HG03045 (cell line): ENCODE measurements at regions not wholly inside any gene's neighbourhood (a gene's known extent, or its start where the extent isn't known, plus 50 kb on each side); places are given as distances from the start of the nearest gene placed in this dataset.

Experiments
- ATAC-seq: cut with Tn5 transposase; IDR thresholded peaks from one replicate; pipeline ENCODE4 v1.9.1; 2021; ENCODE audit warnings: mild to moderate bottlenecking, moderate library complexity; ENCODE audit not compliant: unreplicated experiment

GRCh38 chr9:118871531-118871930 lies 497.7 kb downstream of the BRINP1 start:
- no peak for ATAC-seq

DNA sequence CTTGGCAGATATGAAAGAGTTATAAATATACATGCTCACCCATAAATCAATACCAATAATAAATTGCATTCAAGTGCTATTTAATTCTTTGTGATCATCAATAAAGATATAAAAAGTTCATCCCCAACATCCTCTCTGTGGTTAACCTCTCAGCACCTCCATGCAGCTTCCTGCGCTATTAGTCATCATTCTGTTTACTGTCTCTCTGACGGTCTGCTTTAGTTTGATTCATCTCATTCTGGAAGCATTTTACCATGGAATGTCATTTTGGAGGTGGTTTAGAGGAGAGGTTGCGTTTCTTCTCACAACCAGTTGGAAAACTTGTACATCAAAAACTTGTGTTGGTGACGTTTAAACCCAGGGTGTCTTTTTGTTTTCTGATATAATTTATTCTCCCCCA lies 486.6 kb downstream of the BRINP1 start:
- ATAC-seq: no peak

DNA sequence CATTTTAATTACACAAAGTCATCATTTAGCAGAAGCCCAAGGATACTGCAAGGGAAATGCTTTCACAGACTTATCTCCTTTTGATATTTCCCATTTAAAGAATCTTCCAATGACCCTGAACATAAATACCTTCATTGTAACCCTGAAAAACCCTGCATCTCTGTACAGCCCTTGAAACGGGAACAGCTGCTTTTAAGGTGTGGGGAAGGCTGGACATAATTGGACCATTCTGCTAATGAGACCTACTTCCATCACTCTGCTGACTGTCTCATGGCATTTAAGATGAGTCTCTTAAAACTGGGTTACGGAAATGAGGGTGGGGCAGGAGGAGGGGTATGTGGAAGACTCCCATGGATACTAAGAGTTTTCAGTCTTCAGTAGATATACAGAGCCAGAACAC lies 485.8 kb downstream of the BRINP1 start:
- no peak for ATAC-seq

GRCh38 chr9:118891213-118891612 lies 478.0 kb downstream of the BRINP1 start:
- ATAC-seq: no peak

DNA sequence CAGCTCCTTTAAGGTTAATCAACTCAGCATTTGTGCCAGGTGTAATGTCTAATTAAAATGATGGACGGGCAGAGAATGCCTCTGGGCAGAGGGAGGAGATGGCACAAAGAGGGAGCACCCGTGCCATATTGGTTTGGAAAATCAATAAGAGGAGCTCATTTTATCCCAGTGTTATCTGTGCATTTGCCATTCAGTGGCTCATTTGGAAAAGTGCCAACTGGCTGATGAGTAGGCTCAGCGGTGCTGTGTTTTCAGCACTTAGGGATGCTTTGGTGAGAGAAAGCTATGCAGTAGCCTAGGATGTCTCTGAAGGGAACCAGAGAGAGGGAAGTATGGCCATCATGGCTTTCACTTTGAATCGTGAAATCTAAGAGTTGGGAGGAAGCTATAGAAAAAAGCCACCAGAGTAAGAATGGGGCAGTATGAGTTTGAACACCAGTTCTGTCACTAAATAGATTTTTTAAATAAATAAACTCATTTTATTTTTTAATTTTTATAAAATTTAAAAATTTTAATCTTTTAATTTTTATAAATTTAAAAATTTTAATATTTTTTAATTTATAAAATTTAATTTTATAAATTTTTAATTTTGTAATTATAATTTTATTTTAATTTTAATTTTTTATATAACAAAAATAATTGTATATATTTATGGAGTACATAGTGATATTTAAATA lies 472.8 kb downstream of the BRINP1 start:
- no peak for ATAC-seq

- ATAC-seq: no peak
Measured at GRCh38 chr9:118918180-118918579, 451.1 kb downstream of the BRINP1 start.

DNA sequence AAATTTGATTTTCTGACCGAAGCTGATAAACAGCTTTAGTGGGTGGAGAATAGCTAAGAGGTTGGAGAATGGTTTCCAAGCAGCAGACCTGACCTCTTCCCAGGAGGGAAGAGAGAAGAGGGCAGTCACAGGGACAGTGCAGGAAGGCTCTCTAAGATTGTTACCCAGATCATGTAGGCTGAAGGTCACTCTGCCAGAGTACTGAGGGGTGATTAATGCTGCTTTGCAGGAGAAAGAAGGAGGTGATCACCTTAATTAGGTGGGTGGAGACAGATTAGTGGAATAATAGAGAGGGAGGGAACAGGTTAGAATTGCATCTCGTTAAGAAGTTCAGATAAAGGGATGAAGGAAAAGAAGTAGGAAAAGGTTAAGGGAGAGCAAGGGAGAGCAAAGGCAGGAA lies 440.5 kb downstream of the BRINP1 start:
- no peak for ATAC-seq

DNA sequence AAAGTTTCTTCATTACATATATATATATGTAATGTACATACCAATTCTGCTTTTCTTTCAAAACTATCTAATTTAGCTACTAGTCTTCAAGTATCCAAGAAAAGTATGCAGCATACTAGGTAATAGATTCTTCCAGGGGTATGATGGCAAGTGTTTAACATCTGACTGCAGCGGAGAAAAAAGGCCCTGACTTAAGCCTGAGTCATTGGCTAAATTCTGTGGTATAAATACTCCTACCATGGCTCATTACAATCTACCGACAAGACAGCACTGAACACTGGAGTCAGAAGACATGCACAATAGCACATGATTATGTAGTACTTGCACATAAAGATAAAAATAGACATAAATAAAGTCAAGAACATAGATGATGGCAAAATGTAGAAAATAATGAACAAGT lies 439.9 kb downstream of the BRINP1 start:
- no peak for ATAC-seq

DNA sequence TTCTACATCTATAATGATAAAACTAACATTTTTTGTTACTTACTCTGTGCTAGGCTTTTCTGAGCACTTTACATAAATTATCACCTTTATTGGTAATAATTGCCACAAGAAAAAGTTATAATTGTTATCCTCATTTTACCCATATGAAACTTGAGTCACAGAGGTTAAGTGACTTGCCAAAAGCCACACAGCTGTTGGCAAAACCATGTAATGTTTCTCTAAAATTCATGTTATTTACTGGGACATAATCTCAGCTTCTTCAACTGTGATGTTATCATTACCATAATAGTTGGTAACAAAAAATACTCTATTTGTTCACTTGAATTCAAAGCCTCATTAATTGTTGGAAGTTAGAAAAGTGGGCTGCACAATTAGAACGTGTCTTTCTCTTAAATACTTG lies 437.3 kb downstream of the BRINP1 start:
- no peak for ATAC-seq

DNA sequence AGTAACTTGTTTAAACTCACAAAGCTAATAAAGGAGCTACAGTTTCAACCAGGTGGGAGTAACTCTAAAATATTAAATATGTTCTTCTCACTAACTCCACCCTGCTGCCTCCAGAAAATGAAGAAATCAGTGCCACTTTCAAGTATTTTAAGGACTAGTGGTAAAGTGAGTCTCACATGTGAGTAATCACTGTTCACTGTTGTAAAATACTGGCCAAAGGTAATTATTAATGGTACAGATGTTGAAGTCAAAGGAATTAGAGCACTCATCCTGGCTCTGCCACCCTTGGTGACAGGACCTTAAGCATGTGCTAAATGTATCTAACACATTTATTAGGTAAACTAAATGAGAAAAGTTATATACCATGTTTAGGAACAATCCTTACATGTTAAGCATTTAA lies 430.7 kb downstream of the BRINP1 start:
- no peak for ATAC-seq

DNA sequence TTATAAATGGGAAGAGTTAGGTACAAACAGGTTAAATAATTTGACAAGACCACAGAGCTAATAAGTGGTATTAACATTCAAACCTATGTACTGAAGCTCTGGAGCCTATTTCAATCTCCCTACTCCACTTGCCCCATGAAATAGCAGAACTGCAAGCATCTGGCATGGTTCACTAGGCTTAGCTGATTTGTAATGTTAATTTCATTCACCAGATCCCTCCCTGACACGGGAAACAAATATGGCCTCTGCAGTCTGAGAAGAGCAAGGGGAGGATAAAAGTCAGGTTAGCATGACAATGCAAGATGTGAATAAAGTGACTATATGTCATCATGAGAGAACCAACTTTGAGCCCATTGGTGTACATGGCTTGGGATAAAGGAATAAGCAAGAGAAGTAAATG lies 428.8 kb downstream of the BRINP1 start:
- no peak for ATAC-seq

- no peak for ATAC-seq
Measured at GRCh38 chr9:118946669-118947068, 422.6 kb downstream of the BRINP1 start.

DNA sequence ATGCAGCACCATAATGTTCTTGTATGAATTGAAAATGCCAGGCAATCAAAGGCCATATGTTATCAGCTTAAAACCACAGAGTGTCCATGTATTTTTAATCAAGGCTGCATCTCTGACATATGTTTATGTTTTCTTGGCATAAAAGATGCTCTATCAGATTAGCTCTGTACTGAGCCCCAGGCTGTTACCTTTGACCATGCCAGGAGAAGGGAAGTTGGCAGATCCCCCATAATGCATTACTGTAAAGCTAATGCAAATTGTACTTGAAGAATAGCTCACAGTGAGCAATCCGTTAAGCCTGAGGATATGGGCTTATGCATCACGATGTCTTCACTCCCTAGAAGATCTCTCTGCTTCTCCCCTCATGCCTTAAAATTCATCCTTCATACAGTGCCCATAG lies 414.4 kb downstream of the BRINP1 start:
- no peak for ATAC-seq

- ATAC-seq: no peak
Measured at GRCh38 chr9:118957585-118957984, 411.6 kb downstream of the BRINP1 start.

DNA sequence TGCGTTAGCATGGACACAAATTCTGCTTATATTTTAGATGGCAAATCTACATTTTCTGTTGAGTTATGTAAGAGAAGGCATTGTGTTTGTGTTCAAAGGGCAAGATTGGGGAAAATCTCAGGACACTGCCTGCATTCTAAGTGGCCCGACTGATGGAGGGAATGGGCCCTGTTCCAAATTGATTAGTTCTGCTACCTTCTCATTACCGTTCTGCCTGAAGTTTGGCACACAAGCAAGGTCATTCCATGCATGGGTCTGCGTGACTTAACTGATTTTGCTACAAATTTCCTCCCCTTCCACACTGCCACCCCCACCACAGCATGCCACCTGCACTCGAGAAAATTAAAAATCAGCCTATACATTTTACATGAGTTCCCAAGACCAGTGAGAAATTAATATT lies 409.9 kb downstream of the BRINP1 start:
- no peak for ATAC-seq

- no peak for ATAC-seq
Measured at GRCh38 chr9:118961857-118962256, 407.4 kb downstream of the BRINP1 start.

DNA sequence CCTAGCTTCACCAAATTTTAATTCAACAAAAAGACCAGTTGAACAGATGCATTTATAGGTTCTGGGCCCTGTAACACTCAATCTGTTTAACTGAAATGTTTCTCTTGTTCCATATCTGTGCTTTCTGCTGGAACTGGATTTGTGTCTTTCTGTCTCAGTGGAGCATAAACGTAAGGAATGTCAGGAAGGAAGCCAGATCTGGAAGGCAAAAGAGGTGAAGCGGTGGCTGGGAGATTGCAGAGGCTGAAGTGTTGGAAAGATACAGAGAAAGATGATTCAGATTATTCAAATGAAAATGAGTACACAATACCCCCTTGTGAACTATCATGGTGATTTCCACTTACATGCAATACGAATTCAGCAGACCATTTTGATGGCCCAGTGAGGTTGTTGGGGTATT lies 406.8 kb downstream of the BRINP1 start:
- no peak for ATAC-seq

DNA sequence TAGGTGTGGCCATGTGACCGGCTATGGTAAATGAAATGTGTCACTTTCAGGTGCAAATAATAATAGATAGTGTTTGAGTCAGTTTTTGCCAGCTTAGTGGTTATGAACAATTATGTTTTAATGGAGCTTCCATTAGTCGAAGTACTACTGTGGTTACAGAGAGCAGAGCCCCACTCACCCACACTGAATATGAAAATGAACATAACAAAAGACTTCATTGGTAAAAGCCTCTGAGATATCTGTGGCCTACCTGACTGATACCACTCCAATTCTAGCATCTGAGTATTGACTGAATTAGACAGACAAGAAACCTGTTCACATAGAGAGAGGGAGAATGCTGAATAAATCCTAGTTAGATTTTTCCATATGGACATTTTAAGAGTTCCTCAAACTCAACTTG lies 405.6 kb downstream of the BRINP1 start:
- ATAC-seq: no peak

DNA sequence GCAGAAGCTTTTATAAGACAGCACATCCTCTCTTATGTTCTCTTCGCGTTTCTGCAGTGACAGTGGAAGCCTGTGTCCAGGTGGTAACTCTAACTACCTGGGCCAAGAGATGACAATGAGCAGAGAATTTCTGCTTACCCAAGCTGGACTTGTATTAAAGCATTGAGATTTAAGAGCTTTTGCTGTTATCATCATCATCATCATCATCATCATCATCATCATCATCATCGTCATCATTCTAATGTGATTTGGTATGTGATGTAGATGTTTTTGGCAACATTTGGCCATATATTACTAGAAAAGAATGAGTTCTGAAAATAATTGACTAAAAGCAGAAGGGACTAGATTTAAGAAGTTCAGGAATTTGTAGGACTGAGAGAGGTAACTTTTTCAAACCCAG lies 401.3 kb downstream of the BRINP1 start:
- no peak for ATAC-seq

GRCh38 chr9:118975736-118976135 lies 393.5 kb downstream of the BRINP1 start:
- ATAC-seq: no peak

DNA sequence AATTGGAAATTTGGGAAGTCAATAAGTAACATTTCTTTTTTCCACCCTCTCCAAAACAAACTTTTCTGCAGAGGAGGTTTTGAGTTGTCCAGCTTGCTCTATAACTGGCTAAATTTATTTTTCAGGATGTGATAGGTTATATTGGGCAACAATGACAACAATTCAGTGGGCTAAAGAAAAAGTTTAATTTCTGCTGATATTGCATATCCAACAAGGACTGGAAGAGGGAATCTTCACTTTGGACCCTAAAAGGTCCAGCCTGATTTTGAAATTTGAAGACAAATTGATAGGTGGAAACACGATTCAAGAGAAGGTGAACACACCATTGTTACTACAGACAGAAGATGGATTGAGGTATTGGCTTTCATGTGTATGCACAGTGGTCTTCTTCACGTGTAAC lies 393.1 kb downstream of the BRINP1 start:
- no peak for ATAC-seq

DNA sequence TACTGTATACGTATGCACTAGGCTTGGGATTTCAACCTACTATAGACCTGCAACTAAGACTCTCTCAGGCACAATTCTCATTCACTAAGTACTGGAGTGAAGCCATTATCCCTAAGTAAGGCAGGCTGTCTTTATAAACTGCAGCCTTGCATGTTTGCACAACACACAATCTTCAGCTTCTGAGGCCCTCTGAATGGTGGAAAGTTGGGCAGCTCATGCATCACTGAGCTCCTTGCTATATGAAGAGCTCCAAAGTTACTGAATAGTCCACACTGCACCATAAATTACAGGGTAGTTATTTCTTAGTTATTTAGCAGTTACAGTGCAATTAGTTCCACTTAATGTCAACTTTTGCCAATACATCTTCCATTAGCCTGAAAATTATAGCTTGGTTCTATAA lies 384.6 kb downstream of the BRINP1 start:
- ATAC-seq: no peak

- ATAC-seq: no peak
Measured at GRCh38 chr9:118985851-118986250, 383.4 kb downstream of the BRINP1 start.
